Esophagus (tissue), 2 donors: ENCODE measurements at regions not wholly inside any gene's neighbourhood (a gene's known extent, or its start where the extent isn't known, plus 50 kb on each side); places are given as distances from the start of the nearest gene placed in this dataset.
"Not testable (repeated sequence)": the region's sequence is repeated elsewhere in the genome, so short reads cannot be mapped to it uniquely, and the experiment has no call there.

Experiments
- H3K27ac ChIP-seq, 2 donors: one replicate each; pipeline ENCODE4 v1.5.1; 2013; ENCODE audit warnings: low read depth in 2 of 2, mild to moderate bottlenecking in 2 of 2, inconsistent platforms in 1 of 2, low read length in 1 of 2, moderate library complexity in 1 of 2
- H3K27me3 ChIP-seq, 2 donors: one replicate each; pipeline ENCODE4 v1.6.1; 2013; ENCODE audit warnings: low read length in 2 of 2, control low read depth in 1 of 2, mild to moderate bottlenecking in 1 of 2; ENCODE audit not compliant: insufficient read depth in 2 of 2, control insufficient read depth in 1 of 2
- H3K36me3 ChIP-seq, 2 donors: one replicate each; pipeline ENCODE4 v1.6.1; 2013; ENCODE audit warnings: low read length in 1 of 2; ENCODE audit not compliant: control insufficient read depth in 2 of 2, insufficient read depth in 2 of 2
- H3K4me1 ChIP-seq, 2 donors: one replicate each; pipeline ENCODE4 v1.6.1; 2013; ENCODE audit warnings: low read length in 1 of 2; ENCODE audit not compliant: control insufficient read depth in 2 of 2, insufficient read depth in 2 of 2
- H3K4me3 ChIP-seq, 2 donors: one replicate each; pipeline ENCODE4 v1.5.1; 2013; ENCODE audit warnings: low read length in 2 of 2, mild to moderate bottlenecking in 2 of 2, low read depth in 1 of 2, moderate library complexity in 1 of 2
- H3K9me3 ChIP-seq, 2 donors: one replicate each; pipeline ENCODE4 v1.6.1; 2013; ENCODE audit warnings: mild to moderate bottlenecking in 2 of 2, low read depth in 1 of 2, low read length in 1 of 2, moderate library complexity in 1 of 2; ENCODE audit not compliant: control insufficient read depth in 2 of 2, insufficient read depth in 1 of 2
- WGBS, 2 donors: extraction: QIAGEN DNeasy Blood & Tissue Kit; methylation state at CpG; one replicate each; pipeline ENCODE4 v1.1.7; 2013; 5-methylcytosine and 5-hydroxymethylcytosine counted together
- donor health status: healthy with polysubstance abuse.
- donor health status: Bipolar disorder and iron deficiency.

- Histone ChIP-seq H3K4me1 (no peaks in the 10 kb centered on the region), H3K4me3 (no peak overlapping the region), H3K27me3 (no peaks in the 10 kb centered on the region), H3K27ac (no peak overlapping the region), H3K36me3 (no peaks in the 10 kb centered on the region), H3K9me3 (no peaks in the 10 kb centered on the region)
- WGBS, 2 donors, result 72 to 79% methylated on average over 7 of the region's 7 CpGs
Measured at GRCh38 chr20:5696011-5696559, 54.1 kb upstream of the SHLD1 start.

- Histone ChIP-seq H3K27ac (no peak overlapping the region), H3K27me3 (no peaks in the 10 kb centered on the region), H3K4me1 (no peaks in the 10 kb centered on the region), H3K36me3 (no peaks in the 10 kb centered on the region), H3K4me3 (no peak overlapping the region), H3K9me3 (no peaks in the 10 kb centered on the region)
- WGBS, 2 donors, result 82 to 84% methylated on average over 9 of the region's 9 CpGs
Measured at GRCh38 chr20:5691918-5692618, 58.1 kb upstream of the SHLD1 start.

DNA sequence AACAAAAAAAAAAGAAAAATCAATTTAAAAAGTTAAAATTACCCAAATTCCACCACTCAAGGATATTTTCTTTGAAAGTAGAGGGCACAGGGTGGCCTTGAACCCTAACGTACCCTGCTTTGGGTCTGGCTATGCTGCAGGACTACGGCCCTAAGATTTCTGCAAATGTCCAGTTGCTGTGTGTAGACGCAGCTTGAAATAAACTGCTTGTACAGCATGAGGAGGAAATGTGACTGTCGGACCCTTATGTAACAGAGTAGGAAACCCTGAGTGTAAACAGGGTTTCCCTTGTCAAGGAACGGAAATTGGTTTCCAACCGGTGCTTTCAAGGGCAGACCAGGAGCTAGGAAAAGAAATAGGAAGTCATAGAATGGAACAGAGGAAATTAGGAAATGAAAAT is 60.7 kb upstream of the SHLD1 start:
- no peak overlapping the region for H3K27ac ChIP-seq
- WGBS, 2 donors, result 79 to 80% methylated on average over 6 of the region's 6 CpGs

DNA sequence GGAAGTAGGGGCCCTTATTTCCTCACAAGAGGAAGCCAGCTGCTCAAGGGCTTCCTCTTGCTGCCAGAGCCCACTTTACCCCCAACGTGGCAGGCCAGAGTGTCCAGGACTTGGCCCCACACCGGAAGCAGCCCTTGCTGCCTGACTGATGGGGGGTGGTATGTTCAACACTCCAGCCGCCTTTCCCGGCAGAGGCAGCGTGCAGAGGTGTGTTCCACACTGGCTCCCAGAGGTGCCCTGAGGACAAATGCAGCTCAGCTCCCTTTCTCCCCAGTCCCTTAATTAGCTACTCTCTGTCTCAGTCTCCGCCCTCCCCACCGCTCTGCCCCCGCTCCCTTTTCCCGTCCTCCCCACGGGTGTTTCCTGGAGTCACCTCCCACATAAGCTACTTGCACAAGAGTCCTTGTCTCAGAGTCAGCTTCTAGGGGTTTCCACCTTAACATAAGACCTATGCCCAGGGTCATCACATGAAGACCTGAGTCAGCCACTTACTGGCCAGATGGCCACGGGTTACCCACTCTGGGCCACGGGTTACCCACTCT is 61.7 kb upstream of the SHLD1 start:
- no peaks in the 10 kb centered on the region for H3K36me3 ChIP-seq
- H3K27me3 ChIP-seq, result no peaks in the 10 kb centered on the region
- peak overlapping the region in 1 of 2 donors; percentile 36 for H3K27ac ChIP-seq
- H3K4me3 ChIP-seq, result no peak overlapping the region
- WGBS, 2 donors, result 54 to 62% methylated on average over 12 of the region's 12 CpGs
- no peaks in the 10 kb centered on the region for H3K9me3 ChIP-seq
- H3K4me1 ChIP-seq, result no peaks in the 10 kb centered on the region

More for the DNA sequence above, 60.7 kb upstream of the SHLD1 start:
- Histone ChIP-seq H3K27me3 (no peaks in the 10 kb centered on the region), H3K36me3 (no peaks in the 10 kb centered on the region), H3K9me3 (no peaks in the 10 kb centered on the region), H3K4me3 (no peak overlapping the region), H3K4me1 (no peaks in the 10 kb centered on the region)

GRCh38 chr20:5687884-5688283 is 62.3 kb upstream of the SHLD1 start:
- Histone ChIP-seq H3K9me3 (no peaks in the 10 kb centered on the region), H3K36me3 (no peaks in the 10 kb centered on the region), H3K4me1 (no peaks in the 10 kb centered on the region), H3K27ac (no peak overlapping the region), H3K27me3 (no peaks in the 10 kb centered on the region), H3K4me3 (no peak overlapping the region)
- 80 to 83% methylated on average over 4 of the region's 4 CpGs for WGBS, 2 donors

DNA sequence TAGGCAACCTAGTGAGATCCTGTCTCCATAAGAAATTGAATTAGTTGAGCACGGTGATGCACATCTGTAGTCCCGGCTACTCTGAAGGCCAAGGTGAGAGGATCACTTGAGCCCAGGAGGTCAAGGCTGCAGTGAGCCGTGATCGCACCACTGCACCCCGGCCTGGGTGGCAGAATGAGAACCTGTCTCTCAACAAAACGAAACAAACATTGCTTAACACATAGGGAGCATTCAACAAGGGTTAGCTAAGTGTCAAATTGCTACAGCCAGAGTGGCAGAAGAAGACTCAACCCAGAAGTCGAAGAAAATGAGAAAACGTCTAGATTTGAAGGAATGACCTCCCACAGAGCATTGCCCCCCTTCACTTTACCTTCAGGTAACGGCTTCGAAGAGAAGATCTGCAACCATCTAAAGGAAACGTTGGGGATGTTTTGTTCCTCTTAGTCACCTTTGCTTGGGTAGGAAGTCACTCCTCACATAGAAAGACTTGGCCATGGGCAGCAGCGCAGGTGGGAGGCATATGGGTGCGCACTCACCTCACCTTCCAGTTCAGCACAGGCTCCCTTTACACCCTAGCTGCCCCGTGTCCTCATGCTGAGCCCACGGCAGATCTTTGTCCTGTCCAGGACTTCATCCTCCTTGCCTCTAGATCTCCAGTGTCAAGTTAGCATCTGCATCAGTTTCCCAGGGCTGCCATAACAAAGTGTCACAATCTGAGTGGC is 63.7 kb upstream of the SHLD1 start:
- H3K36me3 ChIP-seq, result no peaks in the 10 kb centered on the region
- WGBS, 2 donors, result 89 to 94% methylated on average over 15 of the region's 15 CpGs
- no peak overlapping the region for H3K27ac ChIP-seq
- H3K4me3 ChIP-seq, result no peak overlapping the region
- H3K27me3 ChIP-seq, result no peaks in the 10 kb centered on the region
- no peaks in the 10 kb centered on the region for H3K9me3 ChIP-seq
- H3K4me1 ChIP-seq, result no peaks in the 10 kb centered on the region

DNA sequence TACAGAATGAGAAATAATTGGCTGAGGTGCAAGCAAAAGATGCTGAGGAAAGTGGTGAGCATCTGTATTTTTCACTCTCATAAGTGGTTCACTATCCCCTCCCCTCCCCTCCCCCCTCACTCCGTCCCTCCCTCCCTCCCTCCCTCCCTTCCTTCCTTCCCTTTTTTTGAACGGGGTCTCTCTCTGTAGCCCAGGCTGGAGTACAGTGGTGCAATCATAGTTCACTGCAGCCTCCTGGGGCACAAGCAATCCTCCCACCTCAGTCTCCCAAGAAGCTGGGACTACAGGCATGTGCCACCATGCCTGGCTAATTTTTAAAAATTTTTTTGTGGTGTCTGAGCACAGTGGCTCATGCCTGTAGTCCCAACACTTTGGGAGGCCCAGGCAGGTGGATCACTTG is 67.6 kb upstream of the SHLD1 start:
- H3K4me1 ChIP-seq, H3K36me3 ChIP-seq, H3K27me3 ChIP-seq, H3K4me3 ChIP-seq, H3K9me3 ChIP-seq, H3K27ac ChIP-seq: not testable (repeated sequence)
- WGBS, 2 donors, result 40 to 68% methylated on average over 2 of the region's 2 CpGs

GRCh38 chr20:5680192-5680591 is 69.4 kb upstream of the GPCPD1 start:
- no peaks in the 10 kb centered on the region for H3K9me3 ChIP-seq
- no peaks in the 10 kb centered on the region for H3K27me3 ChIP-seq
- H3K4me3 ChIP-seq, result no peak overlapping the region
- no peak overlapping the region for H3K27ac ChIP-seq
- H3K4me1 ChIP-seq, result no peaks in the 10 kb centered on the region
- no peaks in the 10 kb centered on the region for H3K36me3 ChIP-seq

- H3K27me3 ChIP-seq, result no peaks in the 10 kb centered on the region
- no peak overlapping the region for H3K4me3 ChIP-seq
- H3K9me3 ChIP-seq, result no peaks in the 10 kb centered on the region
- H3K4me1 ChIP-seq, result no peaks in the 10 kb centered on the region
- H3K36me3 ChIP-seq, result no peaks in the 10 kb centered on the region
- no peak overlapping the region for H3K27ac ChIP-seq
- WGBS, 2 donors, result 90 to 93% methylated on average over 2 of the region's 2 CpGs
Measured at GRCh38 chr20:5678777-5679176, 68.0 kb upstream of the GPCPD1 start.
